AG09309 (cell line): ENCODE measurements at regions not wholly inside any gene's neighbourhood (a gene's known extent, or its start where the extent isn't known, plus 50 kb on each side); places are given as distances from the start of the nearest gene placed in this dataset.
"Not testable (repeated sequence)": the region's sequence is repeated elsewhere in the genome, so short reads cannot be mapped to it uniquely, and the experiment has no call there.

Experiments
- DNase-seq: peaks from one replicate; pipeline ENCODE4 v3.0.0-alpha.2; 2010; ENCODE audit warnings: low read depth
- H3K4me3 ChIP-seq: 2 replicates; pipeline ENCODE4 v1.5.1; 2011; ENCODE audit warnings: mild to moderate bottlenecking, low read depth, low read length, moderate library complexity; ENCODE audit not compliant: control insufficient read depth
- TF ChIP-seq, protein P1 (sequence below): IDR thresholded peaks from 2 replicates; pipeline ENCODE4 v1.5.1; 2011; ENCODE audit warnings: mild to moderate bottlenecking, low read depth, low read length, inconsistent platforms; ENCODE audit not compliant: insufficient read depth, control insufficient read depth; ENCODE audit errors: missing control alignments

- H3K4me3 ChIP-seq: no peak overlapping the region
- DNase-seq: no peak
- TF ChIP-seq, protein P1, sequence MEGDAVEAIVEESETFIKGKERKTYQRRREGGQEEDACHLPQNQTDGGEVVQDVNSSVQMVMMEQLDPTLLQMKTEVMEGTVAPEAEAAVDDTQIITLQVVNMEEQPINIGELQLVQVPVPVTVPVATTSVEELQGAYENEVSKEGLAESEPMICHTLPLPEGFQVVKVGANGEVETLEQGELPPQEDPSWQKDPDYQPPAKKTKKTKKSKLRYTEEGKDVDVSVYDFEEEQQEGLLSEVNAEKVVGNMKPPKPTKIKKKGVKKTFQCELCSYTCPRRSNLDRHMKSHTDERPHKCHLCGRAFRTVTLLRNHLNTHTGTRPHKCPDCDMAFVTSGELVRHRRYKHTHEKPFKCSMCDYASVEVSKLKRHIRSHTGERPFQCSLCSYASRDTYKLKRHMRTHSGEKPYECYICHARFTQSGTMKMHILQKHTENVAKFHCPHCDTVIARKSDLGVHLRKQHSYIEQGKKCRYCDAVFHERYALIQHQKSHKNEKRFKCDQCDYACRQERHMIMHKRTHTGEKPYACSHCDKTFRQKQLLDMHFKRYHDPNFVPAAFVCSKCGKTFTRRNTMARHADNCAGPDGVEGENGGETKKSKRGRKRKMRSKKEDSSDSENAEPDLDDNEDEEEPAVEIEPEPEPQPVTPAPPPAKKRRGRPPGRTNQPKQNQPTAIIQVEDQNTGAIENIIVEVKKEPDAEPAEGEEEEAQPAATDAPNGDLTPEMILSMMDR: no peak
Observed at GRCh38 chr10:108556186-108556585, 1367.1 kb downstream of the XPNPEP1 start.

- no peak overlapping the region for H3K4me3 ChIP-seq
- TF ChIP-seq, protein P1: no peak
- DNase-seq: no peak
Observed at GRCh38 chr10:108545921-108546320, 1377.4 kb downstream of the XPNPEP1 start.

GRCh38 chr10:108544500-108545120 is 1378.7 kb downstream of the XPNPEP1 start:
- H3K4me3 ChIP-seq: no peak overlapping the region
- TF ChIP-seq, protein P1: peak; percentile 85
- DNase-seq: no peak

DNA sequence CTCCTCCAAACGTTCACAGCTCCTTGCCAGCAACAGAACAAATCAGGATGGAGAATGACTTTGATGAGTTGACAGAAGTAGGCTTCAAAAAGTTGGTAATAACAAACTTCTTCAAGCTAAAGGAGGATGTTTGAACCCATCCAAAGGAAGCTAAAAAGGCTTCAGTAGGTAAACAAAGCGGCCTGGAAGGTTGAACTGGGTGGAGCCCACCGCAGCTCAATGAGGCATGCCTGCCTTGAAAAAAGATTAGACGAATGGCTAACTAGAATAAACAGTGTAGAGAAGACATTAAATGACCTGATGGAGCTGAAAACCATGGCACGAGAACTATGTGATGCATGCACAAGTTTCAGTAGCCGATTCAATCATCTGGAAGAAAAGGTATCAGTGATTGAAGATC is 1369.0 kb upstream of the SORCS1 start:
- DNase-seq, H3K4me3 ChIP-seq: not testable (repeated sequence)

DNA sequence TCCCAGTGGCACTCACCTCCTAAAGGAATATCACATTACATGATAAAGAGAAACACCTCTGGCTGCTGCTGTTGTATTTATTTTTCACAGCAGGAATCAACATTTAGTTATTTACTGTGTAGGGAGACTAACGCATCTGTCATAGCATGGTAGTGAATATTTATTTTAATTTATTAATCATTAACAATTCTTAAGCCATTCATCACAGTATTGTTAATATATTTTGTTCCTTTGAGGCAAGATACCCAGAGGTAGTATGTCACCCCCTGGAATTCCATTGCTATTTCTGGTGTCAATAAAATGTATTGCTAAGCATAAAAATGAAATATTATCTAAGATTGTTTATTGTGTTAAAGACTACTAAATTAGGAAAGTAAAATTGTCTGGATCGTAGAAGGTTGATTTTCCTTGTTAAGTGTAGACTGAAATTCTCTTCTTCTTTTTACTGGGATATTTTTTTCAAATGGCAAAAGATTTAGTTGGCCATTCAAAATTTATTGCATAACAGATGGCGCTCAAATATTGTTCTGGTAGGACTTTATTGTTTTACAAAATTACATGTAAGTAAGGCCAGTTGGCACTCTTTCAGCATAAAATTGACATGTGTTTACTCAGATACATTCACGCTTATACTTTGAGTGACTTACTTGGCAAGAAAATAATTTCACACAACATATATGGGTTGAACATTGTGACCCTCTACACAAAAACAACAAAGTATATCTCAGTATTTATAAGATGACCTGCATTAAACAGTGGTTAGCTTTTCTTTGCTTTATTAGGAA is 1358.7 kb upstream of the SORCS1 start:
- H3K4me3 ChIP-seq: no peak overlapping the region
- no peak for DNase-seq
- TF ChIP-seq, protein P1: no peak

GRCh38 chr10:108521827-108522492 is 1357.5 kb upstream of the SORCS1 start:
- H3K4me3 ChIP-seq: no peak overlapping the region
- DNase-seq: no peak
- TF ChIP-seq, protein P1: no peak

DNA sequence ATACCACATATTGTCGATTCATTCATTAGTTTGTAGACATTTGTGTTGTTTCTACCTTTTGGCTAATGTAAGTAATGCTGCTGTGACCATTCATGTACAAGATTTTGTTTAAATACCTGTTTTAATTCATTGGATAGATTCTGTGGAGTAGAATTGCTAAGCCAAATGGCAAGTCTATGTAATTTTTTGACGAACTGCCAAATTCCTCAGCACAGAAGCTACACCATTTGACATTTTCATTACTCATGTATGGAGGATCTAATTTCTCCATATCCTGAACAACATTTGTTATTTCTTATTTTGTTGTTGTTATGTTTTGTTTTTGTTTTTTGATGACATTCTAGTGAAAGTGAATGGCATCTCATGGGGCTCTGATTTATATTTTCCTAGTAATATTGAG is 1351.3 kb upstream of the SORCS1 start:
- no peak overlapping the region for H3K4me3 ChIP-seq
- DNase-seq: no peak
- TF ChIP-seq, protein P1: no peak
